ENCODE measurements at regions not wholly inside any gene's neighbourhood (a gene's known extent, or its start where the extent isn't known, plus 50 kb on each side); places are given as distances from the start of the nearest gene placed in this dataset.

DNA sequence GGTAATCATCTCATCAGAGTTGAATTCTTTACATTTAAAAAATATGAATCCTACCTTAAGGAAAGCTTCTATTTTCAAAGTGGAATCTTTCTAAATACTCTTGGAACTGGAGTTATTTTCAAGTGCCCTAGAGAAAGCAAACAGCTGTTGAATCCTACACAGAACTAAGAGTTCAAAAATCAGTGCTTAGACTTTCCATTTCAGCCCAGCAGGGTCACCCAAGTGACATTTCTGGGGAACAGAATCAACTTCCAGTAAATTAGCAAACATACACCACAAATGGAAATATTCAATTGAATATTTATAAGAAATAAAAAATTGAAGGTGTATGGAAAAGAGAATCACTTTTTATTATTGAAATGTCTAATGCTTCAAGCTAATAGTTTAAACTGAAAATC is 427.7 kb upstream of the NOX3 start:
- TF ChIP-seq, protein P1, sequence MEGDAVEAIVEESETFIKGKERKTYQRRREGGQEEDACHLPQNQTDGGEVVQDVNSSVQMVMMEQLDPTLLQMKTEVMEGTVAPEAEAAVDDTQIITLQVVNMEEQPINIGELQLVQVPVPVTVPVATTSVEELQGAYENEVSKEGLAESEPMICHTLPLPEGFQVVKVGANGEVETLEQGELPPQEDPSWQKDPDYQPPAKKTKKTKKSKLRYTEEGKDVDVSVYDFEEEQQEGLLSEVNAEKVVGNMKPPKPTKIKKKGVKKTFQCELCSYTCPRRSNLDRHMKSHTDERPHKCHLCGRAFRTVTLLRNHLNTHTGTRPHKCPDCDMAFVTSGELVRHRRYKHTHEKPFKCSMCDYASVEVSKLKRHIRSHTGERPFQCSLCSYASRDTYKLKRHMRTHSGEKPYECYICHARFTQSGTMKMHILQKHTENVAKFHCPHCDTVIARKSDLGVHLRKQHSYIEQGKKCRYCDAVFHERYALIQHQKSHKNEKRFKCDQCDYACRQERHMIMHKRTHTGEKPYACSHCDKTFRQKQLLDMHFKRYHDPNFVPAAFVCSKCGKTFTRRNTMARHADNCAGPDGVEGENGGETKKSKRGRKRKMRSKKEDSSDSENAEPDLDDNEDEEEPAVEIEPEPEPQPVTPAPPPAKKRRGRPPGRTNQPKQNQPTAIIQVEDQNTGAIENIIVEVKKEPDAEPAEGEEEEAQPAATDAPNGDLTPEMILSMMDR (optimal IDR thresholded peaks at IDR 0.05 in 1 of 3, IDR thresholded peaks at IDR 0.05 in 1 of 3, conservative IDR thresholded peaks at IDR 0.05 in 1 of 3; ENCODE audit: extremely low read depth in 1 of 3, insufficient read depth in 2 of 3, low read length in 3 of 3), result no peak
- TF ChIP-seq EZH2 (IDR thresholded peaks at IDR 0.05; ENCODE audit: low read length), result no peak
- H3K9me3 ChIP-seq (ENCODE audit: control insufficient read depth, low read depth, low read length), result no peaks in the 10 kb centered on the region

GRCh38 chr6:155882527-155883333 is 427.1 kb upstream of the NOX3 start:
- no peak for FAIRE-seq
- dilution Hi-C loops (cut with MboI; ENCODE audit: extremely low pct_ligation_motif_present, low sequenced_read_pairs), result no loop called here
- Histone ChIP-seq H3K79me2 (ENCODE audit: control insufficient read depth, insufficient read depth, low read length) (no peaks in the 10 kb centered on the region), H3K36me3 (ENCODE audit: control insufficient read depth in 2 of 2, extremely low read depth in 1 of 2, insufficient read depth in 2 of 2, low read length in 2 of 2) (no peaks in the 10 kb centered on the region), H3K27me3 (ENCODE audit: control insufficient read depth, extremely low read depth, insufficient read depth, low read length) (no peaks in the 10 kb centered on the region), H3K4me2 (ENCODE audit: control insufficient read depth, extremely low read depth, insufficient read depth, low read depth, low read length) (no peak overlapping the region), H3K9me1 (ENCODE audit: control insufficient read depth, extremely low read depth, insufficient read depth, low read length) (no peaks in the 10 kb centered on the region), H3K9me3 (ENCODE audit: control insufficient read depth, low read depth, low read length) (no peaks in the 10 kb centered on the region), H3K4me1 (ENCODE audit: control insufficient read depth, extremely low read depth, insufficient read depth, low read length) (no peaks in the 10 kb centered on the region), H4K20me1 (ENCODE audit: control insufficient read depth, extremely low read depth, insufficient read depth, low read length) (no peaks in the 10 kb centered on the region), H3K9ac (ENCODE audit: control insufficient read depth, extremely low read depth, insufficient read depth, low read length) (no peak overlapping the region), H3K4me3 (ENCODE audit: control insufficient read depth in 2 of 3, extremely low read depth in 1 of 3, insufficient read depth in 2 of 3, low read depth in 1 of 3, low read length in 3 of 3) (no peak overlapping the region), H3K27ac (ENCODE audit: control insufficient read depth, insufficient read depth, low read length) (no peak overlapping the region), H2AFZ (ENCODE audit: control insufficient read depth, low read length) (no peak overlapping the region)
- no peak for DNase-seq (ENCODE audit: low read depth, low spot score)
- TF ChIP-seq EZH2 (IDR thresholded peaks at IDR 0.05; ENCODE audit: low read length), result no peak
- TF ChIP-seq, protein P1 (optimal IDR thresholded peaks at IDR 0.05 in 1 of 3, IDR thresholded peaks at IDR 0.05 in 1 of 3, conservative IDR thresholded peaks at IDR 0.05 in 1 of 3; ENCODE audit: extremely low read depth in 1 of 3, insufficient read depth in 2 of 3, low read length in 3 of 3), result no peak

More for the DNA sequence above, 427.7 kb upstream of the NOX3 start:
- DNase-seq (ENCODE audit: low read depth, low spot score) (no peak), FAIRE-seq (no peak)
- Histone ChIP-seq H4K20me1 (ENCODE audit: control insufficient read depth, extremely low read depth, insufficient read depth, low read length) (no peaks in the 10 kb centered on the region), H3K4me2 (ENCODE audit: control insufficient read depth, extremely low read depth, insufficient read depth, low read depth, low read length) (no peak overlapping the region), H2AFZ (ENCODE audit: control insufficient read depth, low read length) (no peak overlapping the region), H3K9me1 (ENCODE audit: control insufficient read depth, extremely low read depth, insufficient read depth, low read length) (no peaks in the 10 kb centered on the region), H3K79me2 (ENCODE audit: control insufficient read depth, insufficient read depth, low read length) (no peaks in the 10 kb centered on the region), H3K9ac (ENCODE audit: control insufficient read depth, extremely low read depth, insufficient read depth, low read length) (no peak overlapping the region), H3K4me3 (ENCODE audit: control insufficient read depth in 2 of 3, extremely low read depth in 1 of 3, insufficient read depth in 2 of 3, low read depth in 1 of 3, low read length in 3 of 3) (no peak overlapping the region), H3K36me3 (ENCODE audit: control insufficient read depth in 2 of 2, extremely low read depth in 1 of 2, insufficient read depth in 2 of 2, low read length in 2 of 2) (no peaks in the 10 kb centered on the region), H3K4me1 (ENCODE audit: control insufficient read depth, extremely low read depth, insufficient read depth, low read length) (no peaks in the 10 kb centered on the region), H3K27ac (ENCODE audit: control insufficient read depth, insufficient read depth, low read length) (no peak overlapping the region), H3K27me3 (ENCODE audit: control insufficient read depth, extremely low read depth, insufficient read depth, low read length) (no peaks in the 10 kb centered on the region)
- dilution Hi-C loops (cut with MboI; ENCODE audit: extremely low pct_ligation_motif_present, low sequenced_read_pairs), result no loop called here

Measured in keratinocyte (primary cell).